ENCODE measurements at regions not wholly inside any gene's neighbourhood (a gene's known extent, or its start where the extent isn't known, plus 50 kb on each side); places are given as distances from the start of the nearest gene placed in this dataset.
"Not testable (repeated sequence)": the region's sequence is repeated elsewhere in the genome, so short reads cannot be mapped to it uniquely, and the experiment has no call there.

DNA sequence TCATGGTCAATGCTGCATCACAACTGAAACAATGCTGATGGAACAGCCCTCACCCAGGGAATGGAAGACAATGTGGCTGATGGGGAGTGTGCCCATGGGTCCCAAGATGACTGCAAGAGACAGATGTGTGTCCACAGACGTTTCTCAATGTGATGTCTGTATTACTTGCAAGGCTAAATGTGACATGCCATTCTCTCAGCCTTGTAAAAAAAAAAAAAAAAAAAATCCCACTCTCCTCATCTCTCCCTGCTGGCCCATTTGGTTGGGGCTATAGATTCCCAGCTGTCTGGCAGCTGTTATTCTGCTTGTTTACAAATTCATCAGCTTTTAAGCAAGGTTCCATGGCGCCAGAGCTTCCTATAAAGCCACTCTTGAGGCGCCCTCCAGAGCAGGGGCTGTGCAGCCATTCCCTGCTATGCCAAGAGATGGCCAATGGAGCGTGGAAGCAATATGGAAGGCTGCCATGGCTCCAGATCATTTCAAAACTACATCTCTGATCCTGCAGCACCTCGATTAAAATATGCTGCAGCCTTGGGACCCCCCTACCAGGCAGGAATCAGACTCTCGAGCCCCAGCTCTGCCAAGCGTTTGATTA is 294.8 kb downstream of the FOXO1 start:
- H3K4me1 Mint-ChIP-seq = peaks cover 28% of the 10 kb centered on the region
- H3K9me3 Mint-ChIP-seq = peaks cover 3% of the 10 kb centered on the region
- ChIA-PET POLR2A (interaction anchor here (1.3 kb wide), 1 partner anchor 281 kb away, joined by 3 read pairs; no protein-coding TSS in a partner anchor), CTCF (no interaction called here)
- H3K36me3 Mint-ChIP-seq (ENCODE audit: low read depth) = no peaks in the 10 kb centered on the region
- TF ChIP-seq, protein P1, sequence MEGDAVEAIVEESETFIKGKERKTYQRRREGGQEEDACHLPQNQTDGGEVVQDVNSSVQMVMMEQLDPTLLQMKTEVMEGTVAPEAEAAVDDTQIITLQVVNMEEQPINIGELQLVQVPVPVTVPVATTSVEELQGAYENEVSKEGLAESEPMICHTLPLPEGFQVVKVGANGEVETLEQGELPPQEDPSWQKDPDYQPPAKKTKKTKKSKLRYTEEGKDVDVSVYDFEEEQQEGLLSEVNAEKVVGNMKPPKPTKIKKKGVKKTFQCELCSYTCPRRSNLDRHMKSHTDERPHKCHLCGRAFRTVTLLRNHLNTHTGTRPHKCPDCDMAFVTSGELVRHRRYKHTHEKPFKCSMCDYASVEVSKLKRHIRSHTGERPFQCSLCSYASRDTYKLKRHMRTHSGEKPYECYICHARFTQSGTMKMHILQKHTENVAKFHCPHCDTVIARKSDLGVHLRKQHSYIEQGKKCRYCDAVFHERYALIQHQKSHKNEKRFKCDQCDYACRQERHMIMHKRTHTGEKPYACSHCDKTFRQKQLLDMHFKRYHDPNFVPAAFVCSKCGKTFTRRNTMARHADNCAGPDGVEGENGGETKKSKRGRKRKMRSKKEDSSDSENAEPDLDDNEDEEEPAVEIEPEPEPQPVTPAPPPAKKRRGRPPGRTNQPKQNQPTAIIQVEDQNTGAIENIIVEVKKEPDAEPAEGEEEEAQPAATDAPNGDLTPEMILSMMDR (IDR thresholded peaks at IDR 0.05) = no peak
- ATAC-seq (ENCODE audit: low read depth) = no peak
- no peaks in the 10 kb centered on the region for H3K27me3 Mint-ChIP-seq
- H3K27ac Mint-ChIP-seq = no peak overlapping the region
- no peak for DNase-seq
- intact Hi-C loops (cut with micrococcal nuclease) = loop anchor here (2.0 to 5.0 kb wide), 2 partner anchors 17 to 296 kb away; partner anchors contain the start of gene FOXO1
- H3K4me3 Mint-ChIP-seq = no peak overlapping the region

DNA sequence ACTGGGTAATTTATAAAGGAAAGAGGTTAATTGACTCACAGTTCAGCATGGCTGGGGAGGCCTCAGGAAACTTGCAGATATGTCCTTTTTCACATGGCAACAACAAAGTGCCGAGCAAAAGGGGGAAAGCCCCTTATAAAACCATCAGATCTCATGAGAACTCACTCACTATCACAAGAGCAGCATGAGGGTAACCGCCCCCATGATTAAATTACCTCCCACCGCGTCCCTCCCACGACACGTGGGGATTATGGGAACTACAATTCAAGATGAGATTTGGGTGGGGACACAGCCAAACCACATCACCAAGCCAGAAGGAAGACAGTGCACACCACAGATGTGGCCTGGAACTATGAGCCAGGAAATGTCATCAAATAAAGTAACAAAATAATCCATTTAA is 292.8 kb downstream of the FOXO1 start:
- H3K27me3 Mint-ChIP-seq; H3K36me3 Mint-ChIP-seq (ENCODE audit: low read depth); DNase-seq; H3K9me3 Mint-ChIP-seq; CTCF ChIA-PET; H3K4me3 Mint-ChIP-seq: not testable (repeated sequence)
- POLR2A ChIA-PET = interaction anchor here (1.2 kb wide), 1 partner anchor 14 kb away, joined by 4 read pairs; no protein-coding TSS in a partner anchor
- Mint-ChIP-seq H3K27ac (peak overlapping the region; percentile 57), H3K4me1 (peaks cover 34% of the 10 kb centered on the region)
- ATAC-seq (ENCODE audit: low read depth) = peak; percentile 77
- intact Hi-C loops (cut with micrococcal nuclease) = loop anchor here (2.0 to 5.0 kb wide), 2 partner anchors 15 to 294 kb away; partner anchors contain the start of gene FOXO1

DNA sequence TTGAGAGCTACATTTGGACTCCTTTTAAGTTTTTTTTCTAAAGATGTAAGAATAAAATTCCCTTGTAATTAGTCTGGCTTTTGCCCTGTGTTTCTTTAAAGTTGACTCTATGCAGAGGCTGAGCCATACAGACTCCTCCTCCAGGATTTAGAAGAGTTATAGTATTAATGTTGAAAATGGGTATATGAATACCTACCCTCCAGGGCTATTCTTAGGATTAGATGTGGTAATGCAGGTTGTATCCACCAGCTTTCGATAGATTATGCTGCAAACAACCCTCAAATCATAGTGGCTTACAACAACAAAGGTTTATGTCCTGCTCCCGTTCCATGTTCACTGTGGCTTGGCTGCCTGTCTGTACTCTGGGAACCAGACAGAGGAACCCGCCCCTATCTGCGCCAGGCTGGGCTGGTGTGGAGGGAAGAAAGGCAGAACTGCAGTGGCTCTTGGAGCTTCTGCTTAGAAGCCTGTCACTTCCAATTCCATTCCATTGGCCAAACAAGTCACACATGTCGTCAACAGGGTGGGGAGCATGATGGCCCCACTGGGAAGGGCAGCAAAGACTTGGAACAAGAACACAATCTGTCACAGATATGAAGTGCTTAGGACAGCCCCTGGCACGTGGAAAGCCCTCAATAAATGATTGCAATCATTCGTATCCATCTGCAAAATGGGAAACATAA is 290.8 kb downstream of the FOXO1 start:
- Mint-ChIP-seq H3K4me1 (peaks cover 40% of the 10 kb centered on the region), H3K36me3 (ENCODE audit: low read depth) (no peaks in the 10 kb centered on the region), H3K4me3 (no peak overlapping the region), H3K27ac (no peak overlapping the region), H3K27me3 (no peaks in the 10 kb centered on the region), H3K9me3 (peaks cover 3% of the 10 kb centered on the region)
- TF ChIP-seq, protein P1 (IDR thresholded peaks at IDR 0.05) = no peak
- ChIA-PET CTCF (no interaction called here), POLR2A (interaction anchor here (1.3 kb wide), 1 partner anchor 169 kb away, joined by 7 read pairs; no protein-coding TSS in a partner anchor)
- ATAC-seq (ENCODE audit: low read depth) (no peak), DNase-seq (no peak)
- intact Hi-C loops (cut with micrococcal nuclease) = no loop called here

DNA sequence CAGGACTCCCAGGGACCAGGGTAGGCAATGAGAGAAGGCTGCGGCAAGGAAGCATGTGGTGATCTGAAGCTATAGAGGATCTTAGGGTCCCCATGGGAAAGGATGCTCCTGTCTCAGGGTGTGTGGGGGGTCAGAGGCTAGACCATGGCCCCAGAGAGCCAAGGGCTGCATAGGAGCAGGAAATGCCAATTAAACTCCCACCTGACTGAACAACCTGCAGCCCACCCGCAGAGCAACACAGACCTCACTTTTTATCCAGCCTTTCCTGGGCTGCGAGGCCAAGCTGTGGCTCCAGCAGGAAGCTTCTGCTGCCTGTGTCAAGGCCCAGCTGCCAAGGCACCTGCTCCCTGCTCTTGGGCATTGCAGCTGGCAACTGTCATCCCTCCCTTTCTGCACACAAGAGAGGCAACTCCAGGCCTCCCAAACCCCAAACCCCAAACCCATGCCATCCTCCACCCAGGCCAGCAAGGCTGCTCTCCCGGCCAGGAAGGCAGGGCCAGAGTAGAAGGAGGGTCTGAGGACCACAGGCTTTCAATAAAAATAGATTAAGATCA is 290.1 kb downstream of the FOXO1 start:
- ATAC-seq (ENCODE audit: low read depth) (no peak), DNase-seq (no peak)
- no peak overlapping the region for H3K4me3 Mint-ChIP-seq
- H3K9me3 Mint-ChIP-seq = peaks cover 3% of the 10 kb centered on the region
- intact Hi-C loops (cut with micrococcal nuclease) = no loop called here
- H3K4me1 Mint-ChIP-seq = peaks cover 32% of the 10 kb centered on the region
- H3K27me3 Mint-ChIP-seq = no peaks in the 10 kb centered on the region
- ChIA-PET CTCF (interaction anchor here (0.8 kb wide), 1 partner anchor 86 kb away, joined by 3 read pairs; no protein-coding TSS in a partner anchor), POLR2A (no interaction called here)
- TF ChIP-seq, protein P1 (IDR thresholded peaks at IDR 0.05) = no peak
- H3K27ac Mint-ChIP-seq = no peak overlapping the region
- H3K36me3 Mint-ChIP-seq (ENCODE audit: low read depth) = no peaks in the 10 kb centered on the region

DNA sequence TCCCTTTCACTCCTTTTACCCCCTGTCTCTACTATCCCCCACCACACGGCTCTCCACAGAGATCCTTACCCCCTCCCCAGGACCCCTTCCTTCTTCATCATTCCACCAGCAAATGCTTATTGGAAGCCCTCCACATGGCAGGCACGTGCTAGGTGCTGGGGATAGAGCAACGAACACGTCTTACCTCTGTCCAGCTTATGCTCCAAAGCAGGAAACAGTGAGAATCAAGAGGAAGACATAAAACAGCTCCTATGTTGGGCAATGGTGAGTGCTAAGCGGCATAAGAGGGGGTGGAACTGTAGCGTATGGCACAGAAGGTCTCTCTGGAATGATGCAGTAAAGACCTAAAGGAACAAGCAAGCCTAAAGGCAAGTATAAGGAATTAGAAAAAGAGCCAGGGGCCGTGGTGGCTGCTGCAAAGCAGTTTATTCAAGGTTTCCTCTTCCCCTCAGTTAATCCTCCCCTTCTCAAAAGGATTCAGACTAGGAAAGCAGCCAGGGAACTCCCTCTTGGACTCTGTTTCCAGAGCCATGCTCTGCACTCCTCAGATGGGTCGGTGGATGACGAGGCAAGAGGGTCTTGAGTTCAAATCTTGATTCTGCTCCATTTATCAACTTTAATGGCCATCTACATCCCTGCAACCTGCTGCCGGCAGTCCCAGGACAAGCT is 289.4 kb downstream of the FOXO1 start:
- H3K27ac Mint-ChIP-seq = no peak overlapping the region
- TF ChIP-seq, protein P1 (IDR thresholded peaks at IDR 0.05) = no peak
- H3K36me3 Mint-ChIP-seq (ENCODE audit: low read depth) = no peaks in the 10 kb centered on the region
- intact Hi-C loops (cut with micrococcal nuclease) = loop anchor here (1.0 kb wide), 1 partner anchor 11 kb away; no protein-coding TSS in a partner anchor
- CTCF ChIA-PET = interaction anchor here (0.8 kb wide), 1 partner anchor 85 kb away, joined by 3 read pairs; no protein-coding TSS in a partner anchor
- H3K9me3 Mint-ChIP-seq = peaks cover 3% of the 10 kb centered on the region
- H3K4me3 Mint-ChIP-seq = no peak overlapping the region
- H3K27me3 Mint-ChIP-seq = no peaks in the 10 kb centered on the region
- POLR2A ChIA-PET = no interaction called here
- ATAC-seq (ENCODE audit: low read depth) (no peak), DNase-seq (no peak)
- peaks cover 30% of the 10 kb centered on the region for H3K4me1 Mint-ChIP-seq
